ENCODE measurements at regions not wholly inside any gene's neighbourhood (a gene's known extent, or its start where the extent isn't known, plus 50 kb on each side); places are given as distances from the start of the nearest gene placed in this dataset.

DNA sequence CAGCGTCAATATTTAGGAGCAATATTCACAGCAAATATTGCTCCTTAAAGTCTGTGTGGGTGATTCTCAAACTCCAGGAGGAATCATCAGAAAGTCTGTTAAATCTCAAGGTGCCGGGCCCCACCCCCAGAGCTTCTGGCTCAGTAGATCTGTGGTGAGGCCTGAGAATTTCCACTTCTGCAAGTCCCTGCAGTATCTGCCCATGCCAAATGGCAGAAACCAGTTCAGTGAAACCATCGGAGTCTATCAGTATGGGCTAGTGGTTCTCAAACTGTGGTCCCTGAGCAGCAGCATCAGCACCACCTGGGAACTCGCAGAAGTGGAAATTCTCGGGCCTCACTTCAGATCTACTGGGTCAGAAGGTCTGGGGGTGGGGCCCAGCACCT is 202.9 kb downstream of the SLC4A3 start (continued):
- TF ChIP-seq, protein P1, sequence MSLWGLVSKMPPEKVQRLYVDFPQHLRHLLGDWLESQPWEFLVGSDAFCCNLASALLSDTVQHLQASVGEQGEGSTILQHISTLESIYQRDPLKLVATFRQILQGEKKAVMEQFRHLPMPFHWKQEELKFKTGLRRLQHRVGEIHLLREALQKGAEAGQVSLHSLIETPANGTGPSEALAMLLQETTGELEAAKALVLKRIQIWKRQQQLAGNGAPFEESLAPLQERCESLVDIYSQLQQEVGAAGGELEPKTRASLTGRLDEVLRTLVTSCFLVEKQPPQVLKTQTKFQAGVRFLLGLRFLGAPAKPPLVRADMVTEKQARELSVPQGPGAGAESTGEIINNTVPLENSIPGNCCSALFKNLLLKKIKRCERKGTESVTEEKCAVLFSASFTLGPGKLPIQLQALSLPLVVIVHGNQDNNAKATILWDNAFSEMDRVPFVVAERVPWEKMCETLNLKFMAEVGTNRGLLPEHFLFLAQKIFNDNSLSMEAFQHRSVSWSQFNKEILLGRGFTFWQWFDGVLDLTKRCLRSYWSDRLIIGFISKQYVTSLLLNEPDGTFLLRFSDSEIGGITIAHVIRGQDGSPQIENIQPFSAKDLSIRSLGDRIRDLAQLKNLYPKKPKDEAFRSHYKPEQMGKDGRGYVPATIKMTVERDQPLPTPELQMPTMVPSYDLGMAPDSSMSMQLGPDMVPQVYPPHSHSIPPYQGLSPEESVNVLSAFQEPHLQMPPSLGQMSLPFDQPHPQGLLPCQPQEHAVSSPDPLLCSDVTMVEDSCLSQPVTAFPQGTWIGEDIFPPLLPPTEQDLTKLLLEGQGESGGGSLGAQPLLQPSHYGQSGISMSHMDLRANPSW (CRISPR knock-in tag; conservative IDR thresholded peaks at IDR 0.05; ENCODE audit: low read depth), result no peak
- TF ChIP-seq ZNF121 (CRISPR knock-in tag; IDR thresholded peaks at IDR 0.05), result no peak
- no peak for TF ChIP-seq TEAD1 (CRISPR knock-in tag; IDR thresholded peaks at IDR 0.05)
- TF ChIP-seq ZNF396 (CRISPR knock-in tag; IDR thresholded peaks at IDR 0.05; ENCODE audit: borderline replicate concordance), result no peak
- TF ChIP-seq, protein P2, sequence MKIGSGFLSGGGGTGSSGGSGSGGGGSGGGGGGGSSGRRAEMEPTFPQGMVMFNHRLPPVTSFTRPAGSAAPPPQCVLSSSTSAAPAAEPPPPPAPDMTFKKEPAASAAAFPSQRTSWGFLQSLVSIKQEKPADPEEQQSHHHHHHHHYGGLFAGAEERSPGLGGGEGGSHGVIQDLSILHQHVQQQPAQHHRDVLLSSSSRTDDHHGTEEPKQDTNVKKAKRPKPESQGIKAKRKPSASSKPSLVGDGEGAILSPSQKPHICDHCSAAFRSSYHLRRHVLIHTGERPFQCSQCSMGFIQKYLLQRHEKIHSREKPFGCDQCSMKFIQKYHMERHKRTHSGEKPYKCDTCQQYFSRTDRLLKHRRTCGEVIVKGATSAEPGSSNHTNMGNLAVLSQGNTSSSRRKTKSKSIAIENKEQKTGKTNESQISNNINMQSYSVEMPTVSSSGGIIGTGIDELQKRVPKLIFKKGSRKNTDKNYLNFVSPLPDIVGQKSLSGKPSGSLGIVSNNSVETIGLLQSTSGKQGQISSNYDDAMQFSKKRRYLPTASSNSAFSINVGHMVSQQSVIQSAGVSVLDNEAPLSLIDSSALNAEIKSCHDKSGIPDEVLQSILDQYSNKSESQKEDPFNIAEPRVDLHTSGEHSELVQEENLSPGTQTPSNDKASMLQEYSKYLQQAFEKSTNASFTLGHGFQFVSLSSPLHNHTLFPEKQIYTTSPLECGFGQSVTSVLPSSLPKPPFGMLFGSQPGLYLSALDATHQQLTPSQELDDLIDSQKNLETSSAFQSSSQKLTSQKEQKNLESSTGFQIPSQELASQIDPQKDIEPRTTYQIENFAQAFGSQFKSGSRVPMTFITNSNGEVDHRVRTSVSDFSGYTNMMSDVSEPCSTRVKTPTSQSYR (CRISPR knock-in tag; IDR thresholded peaks at IDR 0.05), result no peak
- TF ChIP-seq GTF2I (CRISPR knock-in tag; conservative IDR thresholded peaks at IDR 0.05), result no peak
- no peak for TF ChIP-seq FOXJ3 (CRISPR knock-in tag; IDR thresholded peaks at IDR 0.05; ENCODE audit: borderline replicate concordance)
- TF ChIP-seq, protein P3, sequence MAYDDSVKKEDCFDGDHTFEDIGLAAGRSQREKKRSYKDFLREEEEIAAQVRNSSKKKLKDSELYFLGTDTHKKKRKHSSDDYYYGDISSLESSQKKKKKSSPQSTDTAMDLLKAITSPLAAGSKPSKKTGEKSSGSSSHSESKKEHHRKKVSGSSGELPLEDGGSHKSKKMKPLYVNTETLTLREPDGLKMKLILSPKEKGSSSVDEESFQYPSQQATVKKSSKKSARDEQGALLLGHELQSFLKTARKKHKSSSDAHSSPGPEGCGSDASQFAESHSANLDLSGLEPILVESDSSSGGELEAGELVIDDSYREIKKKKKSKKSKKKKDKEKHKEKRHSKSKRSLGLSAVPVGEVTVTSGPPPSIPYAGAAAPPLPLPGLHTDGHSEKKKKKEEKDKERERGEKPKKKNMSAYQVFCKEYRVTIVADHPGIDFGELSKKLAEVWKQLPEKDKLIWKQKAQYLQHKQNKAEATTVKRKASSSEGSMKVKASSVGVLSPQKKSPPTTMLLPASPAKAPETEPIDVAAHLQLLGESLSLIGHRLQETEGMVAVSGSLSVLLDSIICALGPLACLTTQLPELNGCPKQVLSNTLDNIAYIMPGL (CRISPR knock-in tag; IDR thresholded peaks at IDR 0.05), result no peak
- TF ChIP-seq ZNF263 (CRISPR knock-in tag; IDR thresholded peaks at IDR 0.05; ENCODE audit: low read depth), result no peak
- TF ChIP-seq CREM (CRISPR knock-in tag; IDR thresholded peaks at IDR 0.05), result no peak
- TF ChIP-seq, protein P4, sequence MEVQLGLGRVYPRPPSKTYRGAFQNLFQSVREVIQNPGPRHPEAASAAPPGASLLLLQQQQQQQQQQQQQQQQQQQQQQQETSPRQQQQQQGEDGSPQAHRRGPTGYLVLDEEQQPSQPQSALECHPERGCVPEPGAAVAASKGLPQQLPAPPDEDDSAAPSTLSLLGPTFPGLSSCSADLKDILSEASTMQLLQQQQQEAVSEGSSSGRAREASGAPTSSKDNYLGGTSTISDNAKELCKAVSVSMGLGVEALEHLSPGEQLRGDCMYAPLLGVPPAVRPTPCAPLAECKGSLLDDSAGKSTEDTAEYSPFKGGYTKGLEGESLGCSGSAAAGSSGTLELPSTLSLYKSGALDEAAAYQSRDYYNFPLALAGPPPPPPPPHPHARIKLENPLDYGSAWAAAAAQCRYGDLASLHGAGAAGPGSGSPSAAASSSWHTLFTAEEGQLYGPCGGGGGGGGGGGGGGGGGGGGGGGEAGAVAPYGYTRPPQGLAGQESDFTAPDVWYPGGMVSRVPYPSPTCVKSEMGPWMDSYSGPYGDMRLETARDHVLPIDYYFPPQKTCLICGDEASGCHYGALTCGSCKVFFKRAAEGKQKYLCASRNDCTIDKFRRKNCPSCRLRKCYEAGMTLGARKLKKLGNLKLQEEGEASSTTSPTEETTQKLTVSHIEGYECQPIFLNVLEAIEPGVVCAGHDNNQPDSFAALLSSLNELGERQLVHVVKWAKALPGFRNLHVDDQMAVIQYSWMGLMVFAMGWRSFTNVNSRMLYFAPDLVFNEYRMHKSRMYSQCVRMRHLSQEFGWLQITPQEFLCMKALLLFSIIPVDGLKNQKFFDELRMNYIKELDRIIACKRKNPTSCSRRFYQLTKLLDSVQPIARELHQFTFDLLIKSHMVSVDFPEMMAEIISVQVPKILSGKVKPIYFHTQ (CRISPR knock-in tag; IDR thresholded peaks at IDR 0.05), result no peak
- no peak for TF ChIP-seq KAT7 (CRISPR knock-in tag; IDR thresholded peaks at IDR 0.05; ENCODE audit: borderline replicate concordance)
- TF ChIP-seq, protein P5, sequence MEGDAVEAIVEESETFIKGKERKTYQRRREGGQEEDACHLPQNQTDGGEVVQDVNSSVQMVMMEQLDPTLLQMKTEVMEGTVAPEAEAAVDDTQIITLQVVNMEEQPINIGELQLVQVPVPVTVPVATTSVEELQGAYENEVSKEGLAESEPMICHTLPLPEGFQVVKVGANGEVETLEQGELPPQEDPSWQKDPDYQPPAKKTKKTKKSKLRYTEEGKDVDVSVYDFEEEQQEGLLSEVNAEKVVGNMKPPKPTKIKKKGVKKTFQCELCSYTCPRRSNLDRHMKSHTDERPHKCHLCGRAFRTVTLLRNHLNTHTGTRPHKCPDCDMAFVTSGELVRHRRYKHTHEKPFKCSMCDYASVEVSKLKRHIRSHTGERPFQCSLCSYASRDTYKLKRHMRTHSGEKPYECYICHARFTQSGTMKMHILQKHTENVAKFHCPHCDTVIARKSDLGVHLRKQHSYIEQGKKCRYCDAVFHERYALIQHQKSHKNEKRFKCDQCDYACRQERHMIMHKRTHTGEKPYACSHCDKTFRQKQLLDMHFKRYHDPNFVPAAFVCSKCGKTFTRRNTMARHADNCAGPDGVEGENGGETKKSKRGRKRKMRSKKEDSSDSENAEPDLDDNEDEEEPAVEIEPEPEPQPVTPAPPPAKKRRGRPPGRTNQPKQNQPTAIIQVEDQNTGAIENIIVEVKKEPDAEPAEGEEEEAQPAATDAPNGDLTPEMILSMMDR (IDR thresholded peaks at IDR 0.05), result no peak
- TF ChIP-seq, protein P6, sequence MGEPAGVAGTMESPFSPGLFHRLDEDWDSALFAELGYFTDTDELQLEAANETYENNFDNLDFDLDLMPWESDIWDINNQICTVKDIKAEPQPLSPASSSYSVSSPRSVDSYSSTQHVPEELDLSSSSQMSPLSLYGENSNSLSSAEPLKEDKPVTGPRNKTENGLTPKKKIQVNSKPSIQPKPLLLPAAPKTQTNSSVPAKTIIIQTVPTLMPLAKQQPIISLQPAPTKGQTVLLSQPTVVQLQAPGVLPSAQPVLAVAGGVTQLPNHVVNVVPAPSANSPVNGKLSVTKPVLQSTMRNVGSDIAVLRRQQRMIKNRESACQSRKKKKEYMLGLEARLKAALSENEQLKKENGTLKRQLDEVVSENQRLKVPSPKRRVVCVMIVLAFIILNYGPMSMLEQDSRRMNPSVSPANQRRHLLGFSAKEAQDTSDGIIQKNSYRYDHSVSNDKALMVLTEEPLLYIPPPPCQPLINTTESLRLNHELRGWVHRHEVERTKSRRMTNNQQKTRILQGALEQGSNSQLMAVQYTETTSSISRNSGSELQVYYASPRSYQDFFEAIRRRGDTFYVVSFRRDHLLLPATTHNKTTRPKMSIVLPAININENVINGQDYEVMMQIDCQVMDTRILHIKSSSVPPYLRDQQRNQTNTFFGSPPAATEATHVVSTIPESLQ (CRISPR knock-in tag; IDR thresholded peaks at IDR 0.05), result no peak
- no peak for TF ChIP-seq ZNF317 (CRISPR knock-in tag; IDR thresholded peaks at IDR 0.05; ENCODE audit: borderline replicate concordance, low read depth)

All from WTC11 (cell line).